Activated CD8-positive, alpha-beta memory T cell treated with anti-CD3 and anti-CD28 coated beads, Interleukin-2, amount 10 ng/mL, durations not matched to agents 7 days and 5 days (primary cell): ENCODE measurements at regions not wholly inside any gene's neighbourhood (a gene's known extent, or its start where the extent isn't known, plus 50 kb on each side); places are given as distances from the start of the nearest gene placed in this dataset.
A peak's percentile ranks its signal among the peaks of the same experiment; 100 is the strongest.
"Not testable (repeated sequence)": the region's sequence is repeated elsewhere in the genome, so short reads cannot be mapped to it uniquely, and the experiment has no call there.

ENCODE experiments used
- ATAC-seq: fragments of 150-1000 bp; cut with Tn5 transposase; one replicate; pipeline ENCODE4 v1.10.0; 2021; ENCODE audit warnings: moderate library complexity
- CTCF ChIA-PET: fragments of 350-600 bp; sonication (Branson Sonifier 250); formaldehyde crosslinking; loops from one replicate; lab custom pipeline; 2021; ENCODE audit warnings: antibody characterized with exemption; lab: Charles Lee
- DNase-seq: peaks from one replicate; pipeline ENCODE4 v3.0.0-alpha.2; 2020
- H3K27ac Mint-ChIP-seq: one replicate; pipeline ENCODE4 v1.8.0; 2021; ENCODE audit warnings: mild to moderate bottlenecking, mixed read lengths
- H3K27me3 Mint-ChIP-seq: one replicate; pipeline ENCODE4 v1.8.0; 2021; ENCODE audit warnings: mixed read lengths
- H3K36me3 Mint-ChIP-seq: one replicate; pipeline ENCODE4 v1.8.0; 2021; ENCODE audit warnings: mild to moderate bottlenecking, mixed read lengths
- H3K4me1 Mint-ChIP-seq: one replicate; pipeline ENCODE4 v1.8.0; 2021; ENCODE audit warnings: mixed read lengths
- H3K4me3 Mint-ChIP-seq: one replicate; pipeline ENCODE4 v1.8.0; 2021; ENCODE audit warnings: mild to moderate bottlenecking, moderate library complexity, mixed read lengths
- H3K9me3 Mint-ChIP-seq: one replicate; pipeline ENCODE4 v1.8.0; 2022; ENCODE audit warnings: low read depth, mixed read lengths

GRCh38 chr7:50251765-50252164 lies 52.8 kb upstream of the IKZF1 start:
- Mint-ChIP-seq H3K9me3 (peaks cover 8% of the 10 kb centered on the region), H3K27me3 (no peaks in the 10 kb centered on the region), H3K4me3 (no peak overlapping the region), H3K27ac (no peak overlapping the region), H3K4me1 (peaks cover 2% of the 10 kb centered on the region), H3K36me3 (peaks cover 23% of the 10 kb centered on the region)
- CTCF ChIA-PET = interaction anchor here (0.9 to 3.5 kb wide), 5 partner anchors 10 to 49 kb away, joined by 3 to 10 read pairs (median 3); no protein-coding TSS in a partner anchor
- DNase-seq = no peak
- ATAC-seq = no peak

- CTCF ChIA-PET = interaction anchor here (1.4 kb wide), 1 partner anchor 21 kb away, joined by 4 read pairs; no protein-coding TSS in a partner anchor
- DNase-seq = no peak
- ATAC-seq = no peak
- H3K9me3 Mint-ChIP-seq = peaks cover 22% of the 10 kb centered on the region
- no peak overlapping the region for H3K27ac Mint-ChIP-seq
- peaks cover 41% of the 10 kb centered on the region for H3K36me3 Mint-ChIP-seq
- H3K4me1 Mint-ChIP-seq = peaks cover 2% of the 10 kb centered on the region
- no peaks in the 10 kb centered on the region for H3K27me3 Mint-ChIP-seq
- H3K4me3 Mint-ChIP-seq = no peak overlapping the region
Measured at GRCh38 chr7:50246551-50246950, 58.0 kb upstream of the IKZF1 start.

DNA sequence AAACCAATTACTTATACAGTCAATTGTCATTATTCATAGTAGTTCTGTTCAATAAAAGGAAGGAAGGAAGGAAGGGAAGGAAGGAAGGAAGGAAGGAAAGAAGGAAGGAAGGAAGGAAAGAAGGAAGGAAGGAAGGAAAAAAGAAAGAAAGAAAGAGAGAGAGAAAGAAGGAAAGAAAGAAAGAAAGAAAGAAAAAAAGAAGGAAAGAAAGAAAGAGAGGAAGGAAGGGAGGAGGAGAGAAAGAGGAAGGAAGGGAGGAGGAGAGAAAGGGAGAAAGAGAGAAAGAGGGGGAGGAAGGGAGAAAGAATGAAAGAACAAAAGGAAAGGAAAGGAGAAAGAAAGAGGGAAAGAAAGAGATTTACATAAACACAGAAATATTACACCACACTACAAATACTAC lies 62.4 kb upstream of the IKZF1 start:
- peaks cover 45% of the 10 kb centered on the region for H3K36me3 Mint-ChIP-seq
- H3K4me3 Mint-ChIP-seq, ATAC-seq, DNase-seq, CTCF ChIA-PET, H3K4me1 Mint-ChIP-seq, H3K27me3 Mint-ChIP-seq, H3K27ac Mint-ChIP-seq: not testable (repeated sequence)
- peaks cover 31% of the 10 kb centered on the region for H3K9me3 Mint-ChIP-seq

DNA sequence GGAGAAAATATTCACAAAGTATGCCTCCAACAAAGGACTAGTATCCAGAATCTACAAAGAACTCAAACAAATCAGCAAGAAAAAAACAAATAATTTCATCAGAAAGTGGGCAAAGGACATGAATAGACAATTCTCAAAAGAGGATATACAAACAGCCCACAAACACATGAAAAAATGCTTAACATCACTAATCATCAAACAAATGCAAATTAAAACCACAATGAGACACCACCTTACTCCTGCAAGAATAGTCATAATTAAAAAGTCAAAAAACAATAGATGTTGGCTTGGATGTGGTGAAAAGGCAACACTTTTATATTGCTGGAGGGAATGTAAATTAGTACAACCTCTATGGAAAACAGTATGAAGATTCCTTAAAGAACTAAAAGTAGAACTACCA lies 63.8 kb upstream of the IKZF1 start:
- not testable (repeated sequence) for DNase-seq, H3K4me3 Mint-ChIP-seq, ATAC-seq, H3K27me3 Mint-ChIP-seq, H3K4me1 Mint-ChIP-seq, H3K27ac Mint-ChIP-seq
- Mint-ChIP-seq H3K36me3 (peaks cover 46% of the 10 kb centered on the region), H3K9me3 (peaks cover 34% of the 10 kb centered on the region)
- CTCF ChIA-PET = interaction anchor here (1.3 kb wide), 1 partner anchor 19 kb away, joined by 3 read pairs; no protein-coding TSS in a partner anchor

- H3K36me3 Mint-ChIP-seq = peaks cover 40% of the 10 kb centered on the region
- H3K4me1 Mint-ChIP-seq = peaks cover 40% of the 10 kb centered on the region
- H3K27ac Mint-ChIP-seq = no peak overlapping the region
- H3K9me3 Mint-ChIP-seq = peaks cover 16% of the 10 kb centered on the region
- ATAC-seq (no peak), DNase-seq (no peak)
- CTCF ChIA-PET = interaction anchor here (0.9 to 2.6 kb wide), 14 partner anchors 8 to 138 kb away, joined by 3 to 11 read pairs (median 5); no protein-coding TSS in a partner anchor
- no peak overlapping the region for H3K4me3 Mint-ChIP-seq
- no peaks in the 10 kb centered on the region for H3K27me3 Mint-ChIP-seq
Measured at GRCh38 chr7:50229964-50230363, 74.6 kb upstream of the IKZF1 start.

DNA sequence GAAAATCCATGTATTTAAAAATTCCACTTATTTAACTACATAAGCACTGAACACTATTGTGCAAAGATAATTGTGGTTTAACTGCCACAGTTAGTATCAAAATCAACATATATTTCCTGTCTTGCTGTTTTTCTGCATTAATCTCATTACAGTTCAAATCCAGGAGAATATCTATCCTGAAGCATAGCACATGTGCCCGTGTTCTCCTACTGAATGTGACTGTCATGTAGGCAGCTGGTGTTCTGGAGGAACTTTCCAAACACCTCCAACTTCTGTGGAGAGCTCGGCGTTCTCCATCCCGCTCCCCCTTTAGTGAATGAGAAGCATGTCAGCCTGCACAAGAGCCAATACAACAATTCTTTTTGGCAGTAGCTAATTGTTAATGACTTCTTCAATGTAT lies 76.4 kb upstream of the IKZF1 start:
- ATAC-seq = peak; percentile 50
- Mint-ChIP-seq H3K4me1 (peaks cover 40% of the 10 kb centered on the region), H3K4me3 (peak overlapping the region; percentile 55), H3K36me3 (peaks cover 41% of the 10 kb centered on the region), H3K27ac (peak overlapping the region; percentile 89), H3K27me3 (no peaks in the 10 kb centered on the region), H3K9me3 (peaks cover 16% of the 10 kb centered on the region)
- no peak for DNase-seq
- CTCF ChIA-PET = interaction anchor here (1.3 to 4.0 kb wide), 15 partner anchors 9 to 140 kb away, joined by 3 to 28 read pairs (median 7); partner anchors contain the start of gene IKZF1

DNA sequence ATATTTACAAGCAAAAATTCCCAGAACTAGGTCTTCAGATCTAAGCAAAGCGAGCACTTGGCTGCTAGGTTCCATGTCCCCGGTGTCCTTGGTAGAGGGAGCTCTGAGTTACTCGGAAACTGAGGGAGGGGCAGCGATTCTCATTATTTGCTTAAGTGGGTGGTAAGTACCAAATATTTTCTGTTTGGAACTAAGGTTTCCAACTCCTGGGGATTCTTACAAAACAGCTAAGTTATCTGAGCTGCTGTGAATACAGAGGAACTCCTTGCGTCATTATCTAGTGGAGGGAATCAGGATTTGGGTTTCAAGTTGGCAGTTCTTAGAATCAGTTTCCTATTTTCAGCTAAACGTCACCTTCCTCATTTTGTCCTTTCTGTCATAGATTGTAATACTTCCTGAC lies 76.8 kb upstream of the IKZF1 start:
- CTCF ChIA-PET = interaction anchor here (1.3 to 4.0 kb wide), 15 partner anchors 9 to 140 kb away, joined by 3 to 28 read pairs (median 7); partner anchors contain the start of gene IKZF1
- DNase-seq = no peak
- Mint-ChIP-seq H3K9me3 (peaks cover 16% of the 10 kb centered on the region), H3K27me3 (no peaks in the 10 kb centered on the region), H3K4me3 (peak overlapping the region; percentile 55), H3K36me3 (peaks cover 40% of the 10 kb centered on the region), H3K4me1 (peaks cover 40% of the 10 kb centered on the region), H3K27ac (peak overlapping the region; percentile 89)
- ATAC-seq = peak; percentile 49

DNA sequence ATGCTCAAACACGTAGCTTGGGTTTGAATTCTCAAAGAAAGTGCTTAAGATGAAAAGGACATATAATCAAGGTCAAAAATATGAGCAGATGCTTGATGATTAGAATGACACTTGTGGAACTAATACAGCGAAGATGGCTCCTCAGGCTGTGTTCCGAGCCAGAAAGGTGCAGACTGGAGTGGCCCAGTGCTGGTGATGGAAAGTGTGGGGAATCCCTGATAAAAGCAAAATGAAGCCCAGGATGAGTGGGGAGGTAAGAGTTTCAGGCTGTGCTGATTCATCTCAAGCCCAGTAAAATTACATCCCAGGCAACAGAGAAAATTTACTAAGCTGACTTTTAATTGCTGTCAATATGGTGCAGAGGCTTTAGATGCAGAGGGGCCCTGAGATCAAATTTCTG lies 77.8 kb upstream of the IKZF1 start:
- CTCF ChIA-PET = interaction anchor here (1.1 to 4.0 kb wide), 17 partner anchors 10 to 157 kb away, joined by 3 to 28 read pairs (median 6); no protein-coding TSS in a partner anchor
- Mint-ChIP-seq H3K4me1 (peaks cover 40% of the 10 kb centered on the region), H3K27me3 (no peaks in the 10 kb centered on the region), H3K27ac (peak overlapping the region; percentile 89), H3K9me3 (peaks cover 20% of the 10 kb centered on the region), H3K4me3 (peak overlapping the region; percentile 46), H3K36me3 (peaks cover 44% of the 10 kb centered on the region)
- ATAC-seq (peak; percentile 76), DNase-seq (peak; percentile 55)

DNA sequence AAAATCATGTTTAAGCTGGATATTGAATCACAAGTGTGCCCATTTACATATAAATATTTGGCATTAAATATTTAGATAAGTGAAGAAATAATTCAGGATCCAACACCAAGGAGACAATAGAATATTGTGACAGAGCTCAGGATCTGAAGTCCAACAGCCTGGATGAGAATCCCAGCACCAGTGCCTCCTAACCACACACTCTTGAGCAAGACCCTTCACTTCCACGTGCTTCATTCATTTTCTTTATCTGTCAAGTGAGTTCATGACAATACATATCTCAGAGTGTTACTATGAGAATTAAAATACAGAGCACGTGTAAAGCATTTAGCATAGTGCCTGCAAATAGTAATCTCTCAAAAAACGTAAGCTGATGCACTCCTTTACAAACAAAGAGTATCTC lies 78.4 kb upstream of the IKZF1 start:
- Mint-ChIP-seq H3K4me3 (peak overlapping the region; percentile 46), H3K36me3 (peaks cover 45% of the 10 kb centered on the region)
- no peak for ATAC-seq

GRCh38 chr7:50221433-50221832 lies 83.1 kb upstream of the IKZF1 start:
- CTCF ChIA-PET = interaction anchor here (1.1 to 1.7 kb wide), 6 partner anchors 9 to 83 kb away, joined by 3 to 6 read pairs (median 5); partner anchors contain the start of gene IKZF1
- H3K4me1 Mint-ChIP-seq = peaks cover 28% of the 10 kb centered on the region
- peaks cover 35% of the 10 kb centered on the region for H3K36me3 Mint-ChIP-seq
- H3K9me3 Mint-ChIP-seq = peaks cover 13% of the 10 kb centered on the region
- DNase-seq = no peak
- H3K27me3 Mint-ChIP-seq = no peaks in the 10 kb centered on the region
- H3K4me3 Mint-ChIP-seq = no peak overlapping the region
- no peak for ATAC-seq
- no peak overlapping the region for H3K27ac Mint-ChIP-seq

More for the DNA sequence above, 78.4 kb upstream of the IKZF1 start:
- no peak for DNase-seq
- H3K9me3 Mint-ChIP-seq = peaks cover 23% of the 10 kb centered on the region
- peaks cover 40% of the 10 kb centered on the region for H3K4me1 Mint-ChIP-seq
- CTCF ChIA-PET = interaction anchor here (1.0 to 4.0 kb wide), 17 partner anchors 11 to 158 kb away, joined by 3 to 28 read pairs (median 6); no protein-coding TSS in a partner anchor
- H3K27ac Mint-ChIP-seq = peak overlapping the region; percentile 89
- H3K27me3 Mint-ChIP-seq = no peaks in the 10 kb centered on the region

- ATAC-seq (no peak), DNase-seq (no peak)
- H3K27me3 Mint-ChIP-seq = no peaks in the 10 kb centered on the region
- no peak overlapping the region for H3K4me3 Mint-ChIP-seq
- CTCF ChIA-PET = interaction anchor here (1.1 to 1.7 kb wide), 4 partner anchors 14 to 34 kb away, joined by 3 to 6 read pairs (median 6); no protein-coding TSS in a partner anchor
- peaks cover 35% of the 10 kb centered on the region for H3K36me3 Mint-ChIP-seq
- peaks cover 13% of the 10 kb centered on the region for H3K9me3 Mint-ChIP-seq
- peaks cover 27% of the 10 kb centered on the region for H3K4me1 Mint-ChIP-seq
- H3K27ac Mint-ChIP-seq = no peak overlapping the region
Measured at GRCh38 chr7:50221028-50221427, 83.5 kb upstream of the IKZF1 start.

DNA sequence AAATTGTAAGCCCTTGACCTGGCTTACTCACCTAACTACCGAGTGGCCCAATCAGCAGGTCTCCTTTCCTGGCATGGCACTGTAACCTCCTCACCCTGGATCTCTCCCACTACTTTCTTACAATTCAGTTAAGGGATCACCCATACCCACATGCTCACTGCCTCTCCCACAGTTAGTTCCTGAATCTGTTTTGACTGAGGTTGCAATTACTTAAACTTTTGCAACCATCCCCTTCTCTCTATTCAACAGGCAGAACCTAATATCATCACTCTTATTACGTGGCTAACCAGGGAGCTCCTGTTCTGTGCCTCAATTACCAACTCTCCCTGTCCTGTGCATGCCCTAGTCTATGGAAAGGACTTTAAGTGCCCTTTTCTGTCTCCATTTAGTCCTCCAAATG lies 84.2 kb upstream of the IKZF1 start:
- Mint-ChIP-seq H3K36me3 (peaks cover 35% of the 10 kb centered on the region), H3K27ac (no peak overlapping the region), H3K9me3 (peaks cover 13% of the 10 kb centered on the region), H3K4me1 (peaks cover 28% of the 10 kb centered on the region), H3K4me3 (no peak overlapping the region), H3K27me3 (no peaks in the 10 kb centered on the region)
- DNase-seq (no peak), ATAC-seq (no peak)
- CTCF ChIA-PET = interaction anchor here (1.7 kb wide), 2 partner anchors 13 to 15 kb away, joined by 6 read pairs; no protein-coding TSS in a partner anchor

DNA sequence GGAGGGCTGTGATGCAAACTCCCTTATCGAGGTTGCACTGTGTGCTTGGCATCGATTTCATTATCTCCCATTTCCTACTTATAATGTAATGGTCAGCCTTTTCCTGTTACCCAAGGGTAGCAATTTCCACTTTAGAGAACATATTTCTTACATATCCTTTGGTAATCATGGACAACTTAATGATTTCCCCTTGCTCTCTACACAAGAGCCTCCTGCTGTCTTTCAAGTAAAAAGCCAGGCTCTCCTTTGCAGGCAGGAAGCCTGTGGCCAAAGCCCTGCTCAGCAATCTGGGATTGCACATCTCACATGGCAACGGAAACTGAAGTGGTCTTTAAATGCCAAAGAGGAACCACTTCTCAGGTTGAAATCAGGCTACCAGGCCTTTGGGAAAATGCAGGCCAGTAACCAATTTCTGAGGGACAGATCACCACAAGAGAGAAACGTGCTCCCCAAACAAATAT lies 86.7 kb upstream of the IKZF1 start:
- peaks cover 24% of the 10 kb centered on the region for H3K36me3 Mint-ChIP-seq
- H3K4me1 Mint-ChIP-seq = peaks cover 49% of the 10 kb centered on the region
- no peak for ATAC-seq
- CTCF ChIA-PET = interaction anchor here (0.7 to 1.6 kb wide), 3 partner anchors 9 to 43 kb away, joined by 3 to 5 read pairs (median 3); no protein-coding TSS in a partner anchor
- peaks cover 10% of the 10 kb centered on the region for H3K9me3 Mint-ChIP-seq
- H3K27me3 Mint-ChIP-seq = no peaks in the 10 kb centered on the region
- no peak for DNase-seq
- H3K27ac Mint-ChIP-seq = peak overlapping the region; percentile 11
- no peak overlapping the region for H3K4me3 Mint-ChIP-seq
